B cell (primary cell): ENCODE measurements at regions not wholly inside any gene's neighbourhood (a gene's known extent, or its start where the extent isn't known, plus 50 kb on each side); places are given as distances from the start of the nearest gene placed in this dataset.

ENCODE experiments used
- ATAC-seq: fragments of 200-7000 bp; cut with Tn5 transposase; one replicate; pipeline ENCODE4 v1.10.0; 2021; ENCODE audit warnings: low read depth, mild to moderate bottlenecking, moderate number of reproducible peaks, moderate library complexity
- CTCF ChIA-PET: fragments of 350-600 bp; sonication (Branson Sonifier 250); formaldehyde crosslinking; loops from one replicate; lab custom pipeline; 2021; ENCODE audit warnings: antibody characterized with exemption, inconsistent platforms; lab: Charles Lee
- POLR2A ChIA-PET: fragments of 350-600 bp; sonication (Branson Sonifier 250); formaldehyde crosslinking; loops from one replicate; lab custom pipeline; 2021; ENCODE audit warnings: antibody characterized with exemption; lab: Charles Lee
- DNase-seq: peaks from one replicate; pipeline ENCODE4 v3.0.0; 2013
- H2AFZ ChIP-seq: 2 replicates; pipeline ENCODE4 v1.6.1; 2012; ENCODE audit warnings: mild to moderate bottlenecking, low read depth, low read length; ENCODE audit not compliant: insufficient read depth, poor library complexity, severe bottlenecking
- H3K27ac ChIP-seq, 2 donors: 1 replicate in 1 of 2; 2 replicates in 1 of 2; pipeline ENCODE4 v1.5.1; 2012 to 2013; ENCODE audit warnings: low read length in 2 of 2, mild to moderate bottlenecking in 2 of 2, moderate library complexity in 1 of 2
- H3K27me3 ChIP-seq, 4 experiments: fragments of 200-600 bp in 1 of 4; sonication (generic) in 1 of 4; replicated peaks in 1 of 4; 1 replicate in 2 of 4; 2 replicates in 2 of 4; pipeline versions ENCODE4 v1.6.1 to v1.7.0; 2013 to 2016; ENCODE audit warnings: low read length in 3 of 4, mild to moderate bottlenecking in 2 of 4, mixed read lengths in 1 of 4, moderate library complexity in 1 of 4; ENCODE audit not compliant: insufficient read depth in 4 of 4, control insufficient read depth in 3 of 4; ENCODE audit errors: control extremely low read depth in 1 of 4
- H3K36me3 ChIP-seq, 2 experiments: replicated peaks in 1 of 2; 1 replicate in 1 of 2; 2 replicates in 1 of 2; pipeline versions ENCODE4 v1.6.1 to v1.7.1; 2013; ENCODE audit warnings: low read length in 1 of 2; ENCODE audit not compliant: insufficient read depth in 2 of 2, control insufficient read depth in 1 of 2; ENCODE audit errors: control extremely low read depth in 1 of 2, extremely low read depth in 1 of 2
- H3K4me1 ChIP-seq, 2 donors: fragments of 200-600 bp in 1 of 2; sonication (generic) in 1 of 2; 1 replicate in 1 of 2; 2 replicates in 1 of 2; pipeline versions ENCODE4 v1.5.1 to v1.6.1; 2013 to 2017; ENCODE audit warnings: low read length in 2 of 2; ENCODE audit not compliant: control insufficient read depth in 2 of 2, insufficient read depth in 2 of 2
- H3K4me2 ChIP-seq: replicated peaks from 2 replicates; pipeline ENCODE3; 2012; ENCODE audit warnings: mild to moderate bottlenecking, low read depth, low read length; ENCODE audit not compliant: poor library complexity, severe bottlenecking
- H3K4me3 ChIP-seq, 5 experiments: fragments of 200-600 bp in 1 of 5; sonication (generic) in 1 of 5; 1 replicate in 3 of 5; 2 replicates in 2 of 5; pipeline versions ENCODE4 v1.5.1 to v1.7.0; 2011 to 2016; ENCODE audit warnings: low read length in 4 of 5, mild to moderate bottlenecking in 4 of 5, low read depth in 2 of 5, control low read depth in 1 of 5, moderate library complexity in 1 of 5; ENCODE audit not compliant: insufficient read depth in 1 of 5; ENCODE audit errors: control extremely low read depth in 1 of 5, extremely low read depth in 1 of 5
- H3K79me2 ChIP-seq: fragments of 200-600 bp; sonication (generic); one replicate; pipeline ENCODE4 v1.6.0; 2016; ENCODE audit warnings: low read length; ENCODE audit not compliant: control insufficient read depth, insufficient read depth
- H3K9ac ChIP-seq: fragments of 200-600 bp; sonication (generic); 2 replicates; pipeline ENCODE4 v1.6.1; 2017; ENCODE audit warnings: mild to moderate bottlenecking, low read length, moderate library complexity
- H3K9me3 ChIP-seq, 3 donors: one replicate each; pipeline versions ENCODE4 v1.6.1 to v1.7.1; 2013; ENCODE audit warnings: low read length in 2 of 3; ENCODE audit not compliant: control insufficient read depth in 2 of 3, insufficient read depth in 1 of 3; ENCODE audit errors: control extremely low read depth in 1 of 3
- H4K20me1 ChIP-seq: 2 replicates; pipeline ENCODE4 v1.6.0; 2012; ENCODE audit warnings: mild to moderate bottlenecking, low read length; ENCODE audit not compliant: insufficient read depth, control insufficient read depth, poor library complexity, severe bottlenecking
- H3K27ac Mint-ChIP-seq: one replicate; pipeline ENCODE4 v1.8.0; 2021; ENCODE audit warnings: mixed read lengths
- H3K27me3 Mint-ChIP-seq: one replicate; pipeline ENCODE4 v1.8.0; 2021; ENCODE audit warnings: mixed read lengths
- H3K4me1 Mint-ChIP-seq: one replicate; pipeline ENCODE4 v1.8.0; 2021; ENCODE audit warnings: mixed read lengths
- H3K4me3 Mint-ChIP-seq: one replicate; pipeline ENCODE4 v1.8.0; 2021; ENCODE audit warnings: mixed read lengths
- H3K9me3 Mint-ChIP-seq: one replicate; pipeline ENCODE4 v1.8.0; 2022; ENCODE audit warnings: mixed read lengths; ENCODE audit not compliant: insufficient read depth
- CTCF ChIP-seq: fragments of 200-600 bp; IDR thresholded peaks from one replicate; pipeline ENCODE4 v1.8.0; 2022; ENCODE audit warnings: antibody characterized with exemption, mild to moderate bottlenecking
- EZH2 ChIP-seq: IDR thresholded peaks from 2 replicates; pipeline ENCODE4 v1.6.1; 2012; ENCODE audit warnings: borderline replicate concordance, low read depth, mild to moderate bottlenecking, moderate library complexity, low read length; ENCODE audit not compliant: insufficient read depth, poor library complexity, severe bottlenecking
- WGBS: methylation state at CpG from one replicate; pipeline ENCODE4 v1.1.5; 2013; ENCODE audit warnings: missing lambda C conversion rate; ENCODE audit not compliant: insufficient coverage; 5-methylcytosine and 5-hydroxymethylcytosine counted together
- intact Hi-C: fragments of 100-400 bp; cut with micrococcal nuclease; formaldehyde crosslinking; loops from one replicate; pipeline ENCODE4 v1.10.0; 2022

- no CpG with 5 or more reads among the region's 6 CpGs for WGBS
- POLR2A ChIA-PET: no interaction called here
- CTCF ChIA-PET: no interaction called here
Observed at GRCh38 chr13:105259426-105259825, 1276.0 kb downstream of the EFNB2 start.

DNA sequence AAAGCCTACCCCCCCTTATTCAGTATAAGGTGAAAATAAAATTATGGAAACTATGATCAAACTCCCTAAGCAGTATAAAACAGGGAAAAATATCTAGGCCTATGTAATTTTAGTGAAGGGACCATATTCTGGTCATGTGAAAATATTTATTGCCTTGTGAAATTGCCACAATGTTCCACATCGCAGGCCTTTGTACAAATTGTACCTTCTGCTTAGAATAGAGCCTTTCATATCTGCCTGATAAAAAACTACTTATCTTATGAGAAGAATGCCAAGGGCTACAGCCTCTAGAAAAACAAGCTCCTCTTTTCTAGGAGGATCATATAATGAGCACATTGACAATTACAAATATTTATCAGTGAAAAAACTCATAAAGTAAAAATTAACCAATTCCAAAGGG lies 1280.0 kb downstream of the EFNB2 start:
- POLR2A ChIA-PET: no interaction called here
- no peaks in the 10 kb centered on the region for H3K9me3 Mint-ChIP-seq

More at GRCh38 chr13:105259426-105259825, 1276.0 kb downstream of the EFNB2 start:
- no peak overlapping the region for H3K4me2 ChIP-seq
- H3K4me1 ChIP-seq: no peaks in the 10 kb centered on the region
- H3K27me3 Mint-ChIP-seq: no peaks in the 10 kb centered on the region
- intact Hi-C loops: no loop called here
- no peaks in the 10 kb centered on the region for H3K4me1 Mint-ChIP-seq
- no peaks in the 10 kb centered on the region for H4K20me1 ChIP-seq
- no peak overlapping the region for H3K27ac Mint-ChIP-seq
- H3K9me3 ChIP-seq: no peaks in the 10 kb centered on the region
- H3K27ac ChIP-seq: no peak overlapping the region
- no peak overlapping the region for H3K4me3 ChIP-seq
- no peaks in the 10 kb centered on the region for H3K27me3 ChIP-seq
- no peaks in the 10 kb centered on the region for H3K36me3 ChIP-seq
- no peak overlapping the region for H2AFZ ChIP-seq
- no peak overlapping the region for H3K4me3 Mint-ChIP-seq
- no peaks in the 10 kb centered on the region for H3K9me3 Mint-ChIP-seq
- no peaks in the 10 kb centered on the region for H3K79me2 ChIP-seq
- TF ChIP-seq CTCF (no peak), EZH2 (no peak)
- ATAC-seq (no peak), DNase-seq (no peak)
- no peak overlapping the region for H3K9ac ChIP-seq

More for the DNA sequence above, 1280.0 kb downstream of the EFNB2 start:
- Histone ChIP-seq H2AFZ (no peak overlapping the region), H3K4me3 (no peak overlapping the region), H4K20me1 (no peaks in the 10 kb centered on the region), H3K27me3 (no peaks in the 10 kb centered on the region), H3K79me2 (no peaks in the 10 kb centered on the region), H3K36me3 (no peaks in the 10 kb centered on the region), H3K9me3 (no peaks in the 10 kb centered on the region), H3K9ac (no peak overlapping the region), H3K4me1 (no peaks in the 10 kb centered on the region), H3K27ac (no peak overlapping the region), H3K4me2 (no peak overlapping the region)
- no peak for ATAC-seq
- TF ChIP-seq CTCF (no peak), EZH2 (no peak)
- Mint-ChIP-seq H3K4me3 (no peak overlapping the region), H3K4me1 (no peaks in the 10 kb centered on the region), H3K27me3 (no peaks in the 10 kb centered on the region), H3K27ac (no peak overlapping the region)
- CTCF ChIA-PET: no interaction called here
- intact Hi-C loops: no loop called here
- no CpG with 5 or more reads among the region's 1 CpG for WGBS
- no peak for DNase-seq
